ENCODE measurements at regions not wholly inside any gene's neighbourhood (a gene's known extent, or its start where the extent isn't known, plus 50 kb on each side); places are given as distances from the start of the nearest gene placed in this dataset.

DNA sequence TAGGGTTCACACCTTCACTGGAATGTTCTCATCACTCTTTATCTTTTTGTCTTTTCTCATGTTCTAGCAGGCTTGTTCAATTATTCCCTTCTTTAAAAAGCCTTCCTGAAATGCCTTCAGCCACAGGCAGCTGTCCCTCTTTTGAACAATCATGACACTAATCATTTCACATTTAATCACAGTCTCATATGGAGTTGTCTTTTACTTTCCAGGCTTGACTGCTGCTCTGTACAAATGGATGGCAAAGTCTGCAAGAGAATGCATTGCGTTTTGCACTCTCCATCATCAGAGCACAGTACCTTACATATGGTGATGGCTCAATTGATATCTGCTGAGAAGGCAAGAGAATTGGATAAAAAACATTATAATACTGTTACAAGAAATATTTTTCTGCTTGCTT is 529.8 kb downstream of the DIPK2A start:
- TF ChIP-seq TAF1 (IDR thresholded peaks at IDR 0.05; ENCODE audit: low read depth) (no peak), TEAD4 (IDR thresholded peaks at IDR 0.05) (no peak), ZBTB7A (IDR thresholded peaks at IDR 0.05; ENCODE audit: low read depth) (no peak), RAD21 (IDR thresholded peaks at IDR 0.05; ENCODE audit: low read depth) (no peak), CEBPB (IDR thresholded peaks at IDR 0.05) (no peak), FOXM1 (IDR thresholded peaks at IDR 0.05; ENCODE audit: borderline replicate concordance, low read depth) (no peak), EP300 (IDR thresholded peaks at IDR 0.05; ENCODE audit: borderline replicate concordance) (no peak), CREB1 (IDR thresholded peaks at IDR 0.05; ENCODE audit: low read depth) (no peak), EGR1 (IDR thresholded peaks at IDR 0.05) (no peak), NFIC (IDR thresholded peaks at IDR 0.05) (no peak)
- TF ChIP-seq, protein P1, sequence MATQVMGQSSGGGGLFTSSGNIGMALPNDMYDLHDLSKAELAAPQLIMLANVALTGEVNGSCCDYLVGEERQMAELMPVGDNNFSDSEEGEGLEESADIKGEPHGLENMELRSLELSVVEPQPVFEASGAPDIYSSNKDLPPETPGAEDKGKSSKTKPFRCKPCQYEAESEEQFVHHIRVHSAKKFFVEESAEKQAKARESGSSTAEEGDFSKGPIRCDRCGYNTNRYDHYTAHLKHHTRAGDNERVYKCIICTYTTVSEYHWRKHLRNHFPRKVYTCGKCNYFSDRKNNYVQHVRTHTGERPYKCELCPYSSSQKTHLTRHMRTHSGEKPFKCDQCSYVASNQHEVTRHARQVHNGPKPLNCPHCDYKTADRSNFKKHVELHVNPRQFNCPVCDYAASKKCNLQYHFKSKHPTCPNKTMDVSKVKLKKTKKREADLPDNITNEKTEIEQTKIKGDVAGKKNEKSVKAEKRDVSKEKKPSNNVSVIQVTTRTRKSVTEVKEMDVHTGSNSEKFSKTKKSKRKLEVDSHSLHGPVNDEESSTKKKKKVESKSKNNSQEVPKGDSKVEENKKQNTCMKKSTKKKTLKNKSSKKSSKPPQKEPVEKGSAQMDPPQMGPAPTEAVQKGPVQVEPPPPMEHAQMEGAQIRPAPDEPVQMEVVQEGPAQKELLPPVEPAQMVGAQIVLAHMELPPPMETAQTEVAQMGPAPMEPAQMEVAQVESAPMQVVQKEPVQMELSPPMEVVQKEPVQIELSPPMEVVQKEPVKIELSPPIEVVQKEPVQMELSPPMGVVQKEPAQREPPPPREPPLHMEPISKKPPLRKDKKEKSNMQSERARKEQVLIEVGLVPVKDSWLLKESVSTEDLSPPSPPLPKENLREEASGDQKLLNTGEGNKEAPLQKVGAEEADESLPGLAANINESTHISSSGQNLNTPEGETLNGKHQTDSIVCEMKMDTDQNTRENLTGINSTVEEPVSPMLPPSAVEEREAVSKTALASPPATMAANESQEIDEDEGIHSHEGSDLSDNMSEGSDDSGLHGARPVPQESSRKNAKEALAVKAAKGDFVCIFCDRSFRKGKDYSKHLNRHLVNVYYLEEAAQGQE (IDR thresholded peaks at IDR 0.05; ENCODE audit: low read depth), result no peak
- TF ChIP-seq, protein P2, sequence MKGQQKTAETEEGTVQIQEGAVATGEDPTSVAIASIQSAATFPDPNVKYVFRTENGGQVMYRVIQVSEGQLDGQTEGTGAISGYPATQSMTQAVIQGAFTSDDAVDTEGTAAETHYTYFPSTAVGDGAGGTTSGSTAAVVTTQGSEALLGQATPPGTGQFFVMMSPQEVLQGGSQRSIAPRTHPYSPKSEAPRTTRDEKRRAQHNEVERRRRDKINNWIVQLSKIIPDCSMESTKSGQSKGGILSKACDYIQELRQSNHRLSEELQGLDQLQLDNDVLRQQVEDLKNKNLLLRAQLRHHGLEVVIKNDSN (IDR thresholded peaks at IDR 0.05), result no peak
- TF ChIP-seq, protein P3, sequence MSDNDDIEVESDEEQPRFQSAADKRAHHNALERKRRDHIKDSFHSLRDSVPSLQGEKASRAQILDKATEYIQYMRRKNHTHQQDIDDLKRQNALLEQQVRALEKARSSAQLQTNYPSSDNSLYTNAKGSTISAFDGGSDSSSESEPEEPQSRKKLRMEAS (IDR thresholded peaks at IDR 0.05), result no peak
